Lower leg skin (tissue), 3 donors: ENCODE measurements at regions not wholly inside any gene's neighbourhood (a gene's known extent, or its start where the extent isn't known, plus 50 kb on each side); places are given as distances from the start of the nearest gene placed in this dataset.

Experiments used
- CTCF ChIP-seq, 3 donors: fragments of 450-650 bp; IDR thresholded peaks; one replicate each; pipeline ENCODE4 v1.5.1; 2016; ENCODE audit warnings: antibody characterized with exemption in 3 of 3, mild to moderate bottlenecking in 3 of 3, moderate library complexity in 2 of 3
- POLR2A ChIP-seq, 2 donors: fragments of 450-650 bp; IDR thresholded peaks; one replicate each; pipeline ENCODE4 v1.6.1; 2016 to 2017; ENCODE audit warnings: antibody characterized with exemption in 2 of 2, mild to moderate bottlenecking in 1 of 2, moderate library complexity in 1 of 2

DNA sequence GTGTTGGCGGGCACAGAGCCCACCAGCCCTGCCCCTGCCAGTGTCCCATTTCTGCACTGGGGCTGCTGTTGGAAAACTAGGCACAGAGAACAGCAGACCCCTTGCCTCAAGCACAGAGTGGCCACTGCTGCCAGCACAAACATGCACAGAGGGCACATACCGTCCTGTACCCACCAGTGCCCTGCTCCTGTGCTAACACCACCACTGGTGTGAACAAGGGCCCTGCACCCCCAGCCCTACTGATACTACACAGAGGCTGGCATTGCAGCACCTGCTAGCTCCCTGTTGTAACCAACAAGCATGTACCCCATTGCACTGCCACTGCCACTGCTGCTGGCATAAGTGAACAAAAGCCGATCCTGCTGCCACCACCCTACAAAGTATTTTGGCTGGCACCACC lies 348.0 kb upstream of the MPDZ start:
- TF ChIP-seq CTCF (IDR thresholded peaks at IDR 0.05) (no peak), POLR2A (IDR thresholded peaks at IDR 0.05) (no peak)
